ENCODE measurements at regions not wholly inside any gene's neighbourhood (a gene's known extent, or its start where the extent isn't known, plus 50 kb on each side); places are given as distances from the start of the nearest gene placed in this dataset.
"Not testable (repeated sequence)": the region's sequence is repeated elsewhere in the genome, so short reads cannot be mapped to it uniquely, and the experiment has no call there.

DNA sequence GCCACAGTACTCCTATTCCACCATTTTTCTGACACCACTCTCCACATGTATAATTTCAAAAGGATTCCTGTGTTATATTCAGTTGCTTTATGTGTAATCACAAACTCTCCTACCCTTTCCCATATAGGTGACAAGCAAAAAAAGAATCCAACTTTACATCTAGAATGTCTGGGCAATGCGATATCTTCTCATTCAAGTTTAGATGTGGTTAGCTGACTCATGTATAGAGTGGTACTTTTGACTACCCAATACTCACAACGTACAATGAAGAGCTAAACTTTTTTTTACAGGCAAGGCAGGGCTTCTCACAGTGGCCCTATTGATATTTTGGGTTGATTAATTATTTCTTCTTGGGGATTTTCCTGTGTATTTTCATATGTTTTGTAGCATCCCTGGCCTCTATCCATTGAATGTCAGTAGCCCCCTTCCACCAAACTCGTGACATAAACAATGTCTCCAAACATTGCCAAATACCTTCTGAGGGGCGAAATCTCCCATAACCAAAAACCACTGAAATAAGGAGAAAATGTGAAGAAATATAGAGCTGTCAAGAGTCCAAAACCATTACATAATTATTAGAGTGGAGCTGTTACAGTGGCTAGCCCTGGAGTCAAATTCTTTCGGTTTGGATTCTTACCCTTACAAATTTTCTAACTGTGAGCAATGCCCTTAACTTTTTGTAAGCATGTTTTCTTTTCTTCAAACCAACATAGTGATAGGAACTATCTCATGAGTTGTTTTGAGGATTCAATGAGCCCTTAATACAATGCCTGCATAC is 342.6 kb downstream of the NSUN3 start:
- no peak for TF ChIP-seq CTCF (IDR thresholded peaks at IDR 0.05)
- Mint-ChIP-seq H3K36me3 (ENCODE audit: low read depth) (no peaks in the 10 kb centered on the region), H3K4me1 (ENCODE audit: low read depth) (peaks cover 6% of the 10 kb centered on the region), H3K27me3 (ENCODE audit: low read depth) (no peaks in the 10 kb centered on the region), H3K9me3 (ENCODE audit: low read depth) (peaks cover 5% of the 10 kb centered on the region), H3K4me3 (ENCODE audit: unreplicated experiment) (no peak overlapping the region), H3K27ac (ENCODE audit: unreplicated experiment) (no peak overlapping the region)
- no peak for DNase-seq (ENCODE audit: low spot score)

- no peak for DNase-seq (ENCODE audit: low spot score)
- Mint-ChIP-seq H3K36me3 (ENCODE audit: low read depth) (no peaks in the 10 kb centered on the region), H3K9me3 (ENCODE audit: low read depth) (peaks cover 5% of the 10 kb centered on the region), H3K4me3 (ENCODE audit: unreplicated experiment) (no peak overlapping the region), H3K27me3 (ENCODE audit: low read depth) (no peaks in the 10 kb centered on the region), H3K27ac (ENCODE audit: unreplicated experiment) (no peak overlapping the region), H3K4me1 (ENCODE audit: low read depth) (peaks cover 6% of the 10 kb centered on the region)
- no peak for TF ChIP-seq CTCF (IDR thresholded peaks at IDR 0.05)
These were observed 343.7 kb downstream of the NSUN3 start for GRCh38 chr3:94406595-94406994.

GRCh38 chr3:94412936-94413335 is 350.1 kb downstream of the NSUN3 start:
- not testable (repeated sequence) for H3K9me3 Mint-ChIP-seq (ENCODE audit: low read depth); H3K27ac Mint-ChIP-seq (ENCODE audit: unreplicated experiment); H3K4me3 Mint-ChIP-seq (ENCODE audit: unreplicated experiment); H3K4me1 Mint-ChIP-seq (ENCODE audit: low read depth); H3K27me3 Mint-ChIP-seq (ENCODE audit: low read depth); H3K36me3 Mint-ChIP-seq (ENCODE audit: low read depth); DNase-seq (ENCODE audit: low spot score)

- H3K36me3 Mint-ChIP-seq (ENCODE audit: low read depth): no peaks in the 10 kb centered on the region
- no peak for TF ChIP-seq CTCF (IDR thresholded peaks at IDR 0.05)
- no peak overlapping the region for H3K4me3 Mint-ChIP-seq (ENCODE audit: unreplicated experiment)
- H3K4me1 Mint-ChIP-seq (ENCODE audit: low read depth): peaks cover 5% of the 10 kb centered on the region
- no peaks in the 10 kb centered on the region for H3K27me3 Mint-ChIP-seq (ENCODE audit: low read depth)
- DNase-seq (ENCODE audit: low spot score): no peak
- no peak overlapping the region for H3K27ac Mint-ChIP-seq (ENCODE audit: unreplicated experiment)
- H3K9me3 Mint-ChIP-seq (ENCODE audit: low read depth): no peaks in the 10 kb centered on the region
These were observed 350.7 kb downstream of the NSUN3 start for GRCh38 chr3:94413336-94414108.

- Mint-ChIP-seq H3K27me3 (ENCODE audit: low read depth) (no peaks in the 10 kb centered on the region), H3K27ac (ENCODE audit: unreplicated experiment) (no peak overlapping the region), H3K4me1 (ENCODE audit: low read depth) (peaks cover 5% of the 10 kb centered on the region), H3K4me3 (ENCODE audit: unreplicated experiment) (no peak overlapping the region), H3K36me3 (ENCODE audit: low read depth) (no peaks in the 10 kb centered on the region), H3K9me3 (ENCODE audit: low read depth) (peaks cover 3% of the 10 kb centered on the region)
- no peak for TF ChIP-seq CTCF (IDR thresholded peaks at IDR 0.05)
- DNase-seq (ENCODE audit: low spot score): no peak
These were observed 351.6 kb downstream of the NSUN3 start for GRCh38 chr3:94414418-94414817.

All from chondrocyte (in vitro differentiated cells).